ENCODE measurements at regions not wholly inside any gene's neighbourhood (a gene's known extent, or its start where the extent isn't known, plus 50 kb on each side); places are given as distances from the start of the nearest gene placed in this dataset.
"Not testable (repeated sequence)": the region's sequence is repeated elsewhere in the genome, so short reads cannot be mapped to it uniquely, and the experiment has no call there.

DNA sequence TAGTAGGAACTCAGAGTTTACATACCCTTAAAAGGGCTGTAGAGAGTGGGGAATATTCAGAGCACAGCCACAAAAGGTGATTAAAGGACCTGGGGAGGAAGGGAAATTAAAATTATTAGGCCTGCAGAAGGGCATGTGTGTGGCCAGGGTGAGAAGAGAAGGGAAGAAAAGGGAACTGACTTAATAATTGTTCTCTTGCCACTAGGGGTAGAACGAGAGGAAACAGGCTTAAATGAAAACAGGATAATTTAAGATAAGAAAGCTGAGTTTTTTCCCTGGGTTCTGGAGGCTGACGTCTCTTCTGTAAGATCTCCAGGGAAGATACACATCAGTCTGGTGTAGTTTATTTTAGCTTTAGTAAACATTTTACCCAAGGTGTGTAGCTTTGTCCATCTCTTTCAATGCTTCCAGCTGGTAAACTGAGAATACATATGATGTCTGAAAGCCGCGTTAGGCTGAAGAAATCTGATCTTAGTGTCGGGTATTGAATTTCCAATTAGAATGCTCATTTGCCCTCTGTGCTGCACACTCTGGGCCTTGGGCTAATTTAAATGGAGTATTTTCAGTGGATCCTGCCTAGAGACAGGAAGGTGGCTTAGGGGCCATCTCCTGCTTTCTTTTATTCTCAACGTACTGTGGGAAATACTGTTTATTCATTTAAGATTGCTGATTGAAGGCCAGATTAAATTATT lies 416.8 kb downstream of the TMEM38B start:
- DNase-seq: peak; percentile 96

DNA sequence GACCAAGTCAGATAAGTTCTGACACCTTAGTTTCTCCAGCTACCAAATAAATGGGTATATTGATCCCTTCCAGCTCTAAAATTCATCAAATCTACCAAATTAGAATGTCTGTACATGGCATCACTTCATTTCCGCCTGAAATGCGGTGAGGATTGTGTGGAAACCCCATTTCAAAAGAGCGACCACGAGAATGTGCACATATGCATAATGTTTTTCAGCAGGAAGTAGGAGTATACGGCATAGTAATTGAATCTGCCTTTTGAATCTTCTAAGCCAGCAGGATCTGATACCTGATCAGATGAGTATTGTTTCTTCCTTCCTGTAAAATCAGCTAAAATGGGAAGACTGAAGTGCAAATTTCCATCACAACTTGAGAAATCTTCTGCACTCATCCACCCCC lies 418.6 kb downstream of the TMEM38B start:
- DNase-seq: peak; percentile 29

DNA sequence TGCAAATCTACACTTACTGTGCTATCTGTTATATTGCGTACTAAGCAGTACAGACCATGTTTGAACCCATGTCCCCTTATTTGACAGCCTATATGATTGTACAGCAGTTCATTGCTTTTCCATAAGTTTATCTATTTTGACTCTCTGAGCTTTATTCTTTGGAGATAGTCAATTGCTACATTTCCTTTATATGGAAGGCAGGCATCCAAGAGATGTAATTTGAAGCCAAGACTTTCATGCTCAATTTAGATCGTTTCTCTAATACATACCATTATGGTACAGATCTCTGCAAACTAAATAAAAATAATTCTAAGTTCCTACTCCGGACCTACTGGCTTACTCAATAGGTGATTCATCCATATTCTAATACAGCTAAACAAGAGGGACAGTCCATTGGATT lies 424.8 kb downstream of the TMEM38B start:
- DNase-seq: peak; percentile 30

DNA sequence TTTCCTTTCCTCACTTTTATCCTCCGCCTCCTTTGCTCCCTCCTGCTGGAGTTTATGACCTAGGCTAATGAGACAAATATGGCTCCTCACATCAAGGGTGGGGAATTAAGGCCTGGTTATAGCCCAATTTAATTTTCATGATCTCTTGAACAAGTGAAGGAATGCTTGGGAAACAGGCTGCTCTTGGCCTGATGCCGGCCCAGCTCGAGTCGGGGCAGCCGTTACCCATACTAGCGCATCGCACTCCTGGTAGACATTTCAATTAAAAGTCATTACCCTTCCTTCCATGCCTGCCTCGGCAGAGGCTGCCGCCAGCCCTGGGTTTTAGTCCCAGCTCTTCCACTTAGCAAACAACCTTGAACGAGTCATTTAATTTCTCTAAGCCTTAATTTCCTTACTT lies 425.7 kb downstream of the TMEM38B start:
- no peak for DNase-seq

DNA sequence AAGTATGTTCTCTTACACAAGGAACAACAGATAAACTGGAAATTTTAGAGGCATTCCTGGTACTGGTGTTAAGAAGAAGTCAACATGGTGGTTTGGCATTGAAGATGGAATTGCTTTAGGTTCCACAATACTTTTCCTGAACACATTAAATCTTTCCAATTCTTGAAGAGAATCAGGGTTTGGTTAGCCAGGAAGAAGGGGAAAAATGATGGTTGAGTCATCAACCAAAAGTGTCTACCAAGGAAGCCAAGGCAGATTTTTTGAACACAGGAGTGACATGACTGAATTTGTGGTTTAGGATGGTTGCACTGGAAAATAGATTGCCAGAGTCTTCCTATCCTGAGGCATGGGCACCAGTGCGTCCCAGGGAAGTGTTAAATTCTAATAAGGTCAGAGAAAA lies 433.4 kb downstream of the TMEM38B start:
- DNase-seq: no peak

DNA sequence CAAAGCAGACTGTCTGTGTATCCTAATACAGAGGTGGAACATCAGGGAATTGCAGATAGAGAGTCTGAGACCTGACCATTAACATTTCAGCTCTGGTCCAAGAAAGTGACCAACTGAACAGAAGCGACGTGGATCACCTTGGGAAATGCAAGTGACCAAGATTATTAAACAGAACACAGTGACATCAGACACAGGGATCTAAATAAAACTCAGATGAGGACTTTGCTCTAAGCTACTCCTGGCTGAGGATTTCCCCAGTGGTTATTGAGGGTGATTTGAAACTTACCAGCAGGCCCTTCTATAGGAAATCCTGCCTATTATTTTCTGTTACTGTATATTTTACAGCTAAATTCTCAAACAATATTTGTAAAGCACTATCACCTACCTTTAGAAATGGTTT lies 436.0 kb downstream of the TMEM38B start:
- DNase-seq: no peak

DNA sequence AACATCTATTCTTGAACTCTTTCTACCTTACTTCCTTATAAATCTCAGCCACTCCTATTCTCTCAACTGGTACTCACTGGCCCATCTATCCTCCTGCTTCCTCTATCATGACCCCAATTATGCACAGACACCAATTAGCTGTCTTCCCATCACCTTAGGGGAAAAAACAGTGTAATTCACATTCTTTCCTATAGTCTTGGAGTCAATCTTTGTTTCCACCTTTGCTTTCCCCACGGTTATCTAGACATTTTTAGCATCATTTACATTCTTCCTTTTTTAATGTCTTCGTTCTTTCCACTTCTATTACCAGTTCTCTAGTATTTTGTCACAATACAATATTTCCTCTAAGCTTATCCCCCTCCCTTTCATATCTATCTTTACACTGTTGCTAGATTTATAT lies 449.4 kb downstream of the TMEM38B start:
- DNase-seq: no peak

DNA sequence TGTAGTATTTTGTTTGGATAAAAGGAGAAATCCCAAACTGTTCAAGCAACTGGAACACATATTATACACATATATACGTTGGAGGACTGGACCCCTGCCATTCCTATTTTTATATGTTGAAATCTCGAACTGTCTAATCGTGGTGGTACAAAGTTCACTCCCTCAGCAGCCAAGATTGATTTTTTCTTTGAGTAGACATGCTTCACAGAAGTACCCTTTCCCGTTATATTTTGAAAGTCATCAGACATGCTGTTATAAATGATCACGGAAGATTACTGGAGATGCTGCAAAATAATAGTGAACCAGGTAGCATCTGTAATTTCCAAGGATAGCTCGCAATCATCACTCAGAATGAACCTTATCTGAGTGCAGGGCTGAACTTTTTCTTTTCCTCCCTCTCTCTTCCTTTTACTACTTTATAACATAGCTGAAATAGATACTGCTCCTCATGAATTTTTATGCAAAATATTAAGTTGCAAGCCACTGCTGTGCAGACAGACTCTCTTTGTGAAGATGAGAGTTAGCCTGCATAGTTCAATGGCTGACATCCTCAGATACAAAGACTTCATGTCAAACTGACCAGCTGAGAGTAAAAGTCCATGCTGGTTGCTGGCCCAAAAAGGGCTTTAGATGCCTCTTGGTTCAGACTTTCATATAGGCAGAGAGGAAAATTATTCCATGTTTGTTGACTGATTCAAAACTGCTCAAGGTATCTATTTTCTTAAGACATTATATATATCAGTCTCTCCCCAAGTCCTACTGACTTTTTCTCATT lies 451.9 kb downstream of the TMEM38B start:
- DNase-seq: no peak

DNA sequence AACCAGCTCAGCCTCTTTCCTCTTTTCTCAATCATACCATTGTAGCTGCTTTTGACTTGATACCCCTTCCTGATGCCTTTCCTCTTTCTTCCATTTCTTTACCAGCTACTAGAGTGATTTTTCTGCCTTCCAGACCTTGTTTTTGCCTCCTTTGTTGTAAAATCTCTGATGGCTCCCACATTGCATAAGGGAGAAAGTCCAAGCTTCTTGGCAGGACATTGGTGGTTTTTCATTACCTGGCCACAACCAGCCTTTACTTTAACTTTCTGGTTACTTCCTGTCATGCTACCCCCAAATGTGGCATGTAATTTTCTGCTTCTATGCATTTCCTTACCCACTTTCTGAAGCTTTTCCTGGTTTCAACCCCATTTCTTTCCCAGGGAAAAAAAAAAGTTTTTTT lies 452.5 kb downstream of the TMEM38B start:
- no peak for DNase-seq

DNA sequence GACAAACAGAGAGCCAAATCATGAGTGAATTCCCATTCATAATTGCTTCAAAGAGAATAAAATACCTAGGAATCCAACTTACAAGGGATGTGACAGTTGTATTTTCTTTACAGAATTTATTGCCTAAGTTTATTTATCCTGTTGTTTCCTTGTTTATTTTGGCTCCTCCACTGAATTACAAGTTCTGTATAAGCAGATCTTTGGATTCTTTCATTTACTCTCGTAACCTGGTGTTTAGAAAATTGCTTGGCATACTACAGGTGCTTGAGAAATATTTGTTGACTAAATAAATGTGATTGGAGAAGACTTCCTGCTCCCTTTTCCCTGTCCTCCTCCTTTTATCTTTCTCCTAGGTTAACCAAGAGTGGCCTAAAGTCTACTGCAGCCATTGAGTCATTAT lies 455.6 kb downstream of the TMEM38B start:
- DNase-seq: no peak

DNA sequence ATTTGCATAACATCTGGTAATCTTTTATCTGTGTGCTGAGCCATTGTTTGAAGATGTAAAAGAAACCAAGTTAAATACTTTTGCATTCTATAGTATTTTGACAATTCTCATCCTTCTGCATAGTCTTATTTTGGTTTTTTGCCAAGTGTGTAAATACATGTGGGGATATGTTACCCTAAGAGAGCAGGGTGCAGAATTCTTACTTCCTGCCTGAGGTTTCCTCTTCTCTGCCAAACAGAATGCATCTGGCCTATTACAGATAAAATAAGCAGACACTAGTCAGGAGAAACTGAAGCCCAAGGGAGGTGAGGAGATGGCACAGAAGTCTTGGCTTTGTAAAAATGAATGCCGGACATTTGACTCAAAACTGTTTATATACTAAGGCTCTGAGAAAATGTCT lies 462.1 kb downstream of the TMEM38B start:
- no peak for DNase-seq

DNA sequence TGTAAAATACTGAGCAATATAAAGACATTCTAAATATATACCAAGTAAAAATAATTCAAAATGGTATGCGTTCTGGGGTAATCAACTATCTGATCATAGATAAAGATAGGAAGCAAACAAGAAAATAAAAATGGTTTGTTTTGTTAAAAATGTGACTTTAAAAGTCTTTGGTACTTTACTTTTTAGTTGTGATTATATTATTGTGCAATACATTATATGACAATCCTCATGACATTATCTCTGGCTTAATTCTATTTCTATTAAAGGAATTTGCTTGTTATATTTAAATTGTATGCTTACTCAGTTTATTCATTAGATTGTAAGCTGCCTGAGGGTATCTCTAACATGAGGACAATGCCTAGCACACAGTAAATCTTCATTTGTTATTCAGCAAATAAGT lies 477.9 kb downstream of the TMEM38B start:
- DNase-seq: no peak

DNA sequence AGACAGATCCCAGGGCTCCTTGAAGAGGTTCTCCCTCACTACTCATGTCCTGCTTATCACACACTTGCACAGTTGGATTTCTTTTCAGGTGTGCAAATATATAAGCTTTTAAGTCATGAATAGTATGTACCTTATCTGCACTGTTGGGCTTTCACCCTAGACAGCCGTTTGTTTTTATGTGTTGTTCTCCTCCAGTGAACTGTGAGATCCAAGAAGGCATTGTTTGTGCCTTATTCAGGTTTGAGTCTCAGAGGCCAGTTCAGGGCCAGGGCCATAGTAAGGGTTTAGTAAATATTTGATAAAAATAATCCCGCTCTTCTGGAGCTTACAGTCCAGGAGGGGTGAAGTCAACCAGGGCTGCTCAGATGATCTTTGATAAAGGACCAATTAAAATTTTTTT lies 480.0 kb downstream of the TMEM38B start:
- no peak for DNase-seq

DNA sequence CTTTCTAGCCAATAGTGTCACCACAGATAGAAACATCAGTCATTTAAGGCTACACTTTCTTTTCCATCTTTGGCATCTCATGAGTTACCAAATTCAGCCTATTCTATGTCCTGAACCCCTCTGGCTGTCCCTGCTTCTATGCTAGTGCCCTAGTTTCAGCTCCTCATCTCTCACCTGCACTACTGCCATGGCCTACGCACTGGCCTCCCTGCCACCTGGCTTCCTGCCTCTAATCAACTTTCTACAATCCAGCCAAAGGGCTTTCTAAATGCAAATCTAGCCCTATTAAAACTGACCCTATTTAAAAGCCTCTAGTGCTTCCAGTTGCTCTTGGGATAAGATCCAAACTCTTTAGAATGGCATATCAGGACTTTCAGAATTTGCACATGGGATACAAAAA lies 482.9 kb downstream of the TMEM38B start:
- no peak for DNase-seq

DNA sequence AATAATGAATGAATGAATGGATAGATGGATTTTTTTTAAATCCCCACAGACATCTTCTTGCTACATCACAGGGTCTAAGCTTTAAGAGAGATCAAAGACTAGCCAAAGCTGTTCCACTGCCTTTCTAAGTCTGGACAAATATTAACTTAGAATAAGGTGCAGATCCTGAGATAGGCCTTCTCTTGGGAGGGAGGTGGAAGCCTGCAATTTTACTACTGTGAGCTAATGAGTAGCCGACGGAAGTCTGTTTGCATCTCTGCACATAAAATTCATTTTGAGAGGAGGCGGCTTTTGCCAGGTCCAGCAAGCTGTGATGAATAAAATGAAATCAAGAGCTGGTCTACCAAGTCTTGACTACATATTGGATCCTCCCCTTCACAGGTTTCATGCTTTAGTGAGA lies 484.9 kb downstream of the TMEM38B start:
- no peak for DNase-seq

DNA sequence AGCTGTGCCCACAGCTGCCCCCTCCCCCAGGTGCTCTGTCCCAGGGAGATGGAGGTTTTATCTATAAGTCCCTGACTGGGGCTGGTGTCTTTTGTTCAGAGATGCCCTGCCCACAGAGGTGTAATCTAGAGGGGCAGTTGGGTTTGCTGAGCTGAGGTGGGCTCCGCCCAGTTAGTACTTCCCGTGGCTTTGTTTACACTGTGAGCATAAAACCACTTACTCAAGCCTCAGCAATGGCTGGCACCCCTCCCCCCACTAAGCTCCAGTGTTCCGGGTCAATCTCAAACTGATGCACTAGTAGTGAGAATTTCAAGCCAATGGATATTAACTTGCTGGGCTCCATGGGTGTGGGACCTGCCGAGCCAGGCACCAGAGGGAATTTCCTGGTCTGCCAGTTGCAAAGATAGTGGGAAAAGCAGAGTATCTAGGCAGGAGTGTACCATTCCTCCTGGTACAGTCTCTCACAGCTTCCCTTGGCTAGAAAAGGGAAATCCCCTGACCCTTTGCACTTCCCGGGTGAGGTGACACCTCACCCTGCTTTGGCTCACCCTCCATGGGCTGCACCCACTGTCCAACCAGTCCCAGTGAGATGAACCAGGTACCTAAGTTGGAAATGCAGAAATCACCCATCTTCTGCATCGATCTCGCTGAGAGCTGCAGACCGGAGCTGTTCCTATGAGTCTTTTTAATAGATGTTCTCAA lies 509.6 kb downstream of the TMEM38B start:
- DNase-seq: not testable (repeated sequence)

DNA sequence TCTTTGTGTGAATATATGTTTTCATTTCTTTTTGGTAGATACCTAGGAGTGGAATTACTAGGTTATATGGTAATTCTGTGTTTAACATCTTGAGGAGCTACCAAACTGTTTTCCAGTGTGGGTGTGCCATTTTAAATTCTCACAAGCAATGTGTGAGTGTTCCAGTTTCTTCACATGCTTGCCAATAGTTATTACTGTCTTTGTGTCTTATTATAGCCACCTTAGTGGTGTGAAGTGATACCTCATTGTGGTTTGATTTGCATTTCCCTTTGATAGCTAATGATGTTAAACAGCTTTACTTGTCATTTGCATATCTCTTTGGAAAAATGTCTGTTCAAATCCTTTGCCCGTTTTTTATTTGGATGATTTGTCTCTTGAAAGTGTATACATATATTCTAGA lies 513.0 kb downstream of the TMEM38B start:
- DNase-seq: no peak

DNA sequence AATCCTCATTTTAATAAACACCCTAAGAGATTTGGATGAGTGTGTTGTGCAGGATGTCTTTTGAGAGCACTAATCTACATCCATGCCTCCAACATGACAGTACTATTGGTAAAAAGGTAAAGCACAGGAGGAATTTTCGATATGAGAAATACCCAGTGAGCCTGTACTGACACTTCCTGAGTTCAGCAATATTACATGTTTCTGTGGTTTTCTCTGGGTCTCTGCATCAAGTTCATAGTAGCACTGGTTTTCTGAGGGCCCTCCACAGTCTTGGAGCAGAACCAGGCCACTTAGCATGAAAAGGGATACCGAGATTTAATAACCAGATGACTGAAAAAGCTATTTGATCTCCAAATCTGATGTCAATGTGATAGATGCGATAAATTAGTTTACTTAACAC lies 524.1 kb downstream of the TMEM38B start:
- DNase-seq: no peak

DNA sequence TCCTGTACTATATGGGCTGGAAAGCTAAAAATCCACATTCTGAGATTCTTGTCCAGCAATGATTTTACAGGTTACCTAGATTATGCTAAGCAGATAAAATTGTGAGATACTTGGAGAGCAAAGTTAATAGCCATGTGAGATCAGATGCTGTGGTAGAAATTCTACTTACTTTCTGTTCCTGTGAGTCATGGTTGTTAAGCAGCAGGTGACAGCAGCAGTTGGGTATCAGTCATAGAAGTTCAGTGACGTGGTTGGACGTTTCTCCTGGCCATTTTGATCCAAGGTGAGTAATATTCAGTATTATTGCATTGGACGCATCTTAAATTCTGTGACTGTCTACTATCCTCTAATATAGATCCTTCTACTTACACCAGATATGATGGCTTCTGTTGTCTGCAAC lies 524.5 kb downstream of the TMEM38B start:
- no peak for DNase-seq

DNA sequence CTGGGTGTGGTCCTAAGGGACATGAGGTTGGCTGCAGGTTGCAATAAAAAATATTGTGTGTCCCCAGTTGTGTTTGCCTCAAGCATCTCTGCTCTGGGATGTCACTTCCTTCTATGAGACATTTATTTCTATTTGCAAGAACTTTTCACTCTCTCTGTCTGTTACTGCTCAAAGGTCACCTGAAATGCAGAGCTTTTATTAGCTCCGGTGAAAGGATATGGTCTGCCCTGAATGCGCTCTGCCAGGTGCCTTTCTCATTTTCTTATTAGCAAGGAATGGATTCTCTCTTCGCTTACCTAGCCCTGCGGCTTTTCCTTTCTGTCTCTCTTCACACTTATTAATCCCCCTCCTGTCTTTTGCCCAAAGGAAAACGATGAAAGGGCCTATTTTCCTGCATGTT lies 526.1 kb downstream of the TMEM38B start:
- DNase-seq: no peak

DNA sequence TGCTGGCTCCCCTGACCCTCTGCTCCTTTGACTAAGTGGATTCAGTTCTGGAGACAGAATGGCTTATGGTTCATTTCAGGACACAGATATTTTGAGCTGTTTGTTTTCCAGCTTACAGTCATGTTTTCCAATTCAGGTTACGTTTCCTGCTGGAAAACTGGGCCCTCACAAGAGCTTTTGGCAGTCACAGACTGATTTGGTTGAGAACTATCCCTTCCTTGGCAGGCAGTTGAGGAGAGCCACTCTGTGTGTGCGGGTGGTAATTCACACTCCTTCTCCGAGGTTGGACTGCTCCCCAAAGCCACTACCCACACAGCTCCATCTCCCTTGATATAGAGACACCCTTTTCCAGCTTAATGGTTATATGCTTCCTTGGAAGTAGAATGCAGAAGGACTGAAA lies 534.5 kb downstream of the TMEM38B start:
- DNase-seq: no peak

DNA sequence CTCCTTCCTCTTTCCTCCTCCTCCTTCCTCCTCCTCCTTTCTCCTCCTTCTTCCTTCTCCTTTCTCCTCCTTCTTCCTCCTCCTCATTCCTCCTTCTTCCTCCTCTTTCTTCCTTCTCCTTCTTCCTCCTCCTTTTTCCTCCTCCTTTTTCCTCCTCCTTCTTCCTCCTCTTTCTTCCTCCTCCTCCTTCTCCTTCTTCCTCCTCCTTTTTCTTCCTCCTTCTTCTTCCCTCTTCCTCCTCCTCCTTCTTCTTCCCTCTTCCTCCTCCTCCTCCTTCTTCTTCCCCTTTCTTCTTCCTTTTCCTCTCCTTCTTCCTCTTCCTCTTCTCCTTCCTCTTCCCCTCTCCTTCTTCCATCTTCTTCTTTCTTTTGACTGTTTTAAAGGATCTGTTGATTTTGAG lies 538.8 kb downstream of the TMEM38B start:
- DNase-seq: no peak

DNA sequence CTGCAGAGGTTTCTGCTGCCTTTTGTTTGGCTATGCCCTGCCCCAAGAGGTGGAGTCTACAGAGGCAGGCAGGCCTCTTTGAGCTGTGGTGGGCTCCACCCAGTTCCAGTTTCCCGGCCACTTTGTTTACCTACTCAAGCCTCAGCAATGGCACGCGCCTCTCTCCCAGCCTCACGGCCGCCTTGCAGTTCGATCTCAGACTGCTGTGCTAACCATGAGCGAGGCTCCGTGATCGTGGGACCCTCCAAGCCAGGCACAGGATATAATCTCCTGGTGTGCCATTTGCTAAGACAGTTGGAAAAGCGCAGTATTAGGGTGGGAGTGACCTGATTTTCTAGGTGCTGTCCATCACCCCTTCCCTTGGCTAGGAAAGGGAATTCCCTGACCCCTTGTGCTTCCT lies 566.6 kb downstream of the TMEM38B start:
- not testable (repeated sequence) for DNase-seq

DNA sequence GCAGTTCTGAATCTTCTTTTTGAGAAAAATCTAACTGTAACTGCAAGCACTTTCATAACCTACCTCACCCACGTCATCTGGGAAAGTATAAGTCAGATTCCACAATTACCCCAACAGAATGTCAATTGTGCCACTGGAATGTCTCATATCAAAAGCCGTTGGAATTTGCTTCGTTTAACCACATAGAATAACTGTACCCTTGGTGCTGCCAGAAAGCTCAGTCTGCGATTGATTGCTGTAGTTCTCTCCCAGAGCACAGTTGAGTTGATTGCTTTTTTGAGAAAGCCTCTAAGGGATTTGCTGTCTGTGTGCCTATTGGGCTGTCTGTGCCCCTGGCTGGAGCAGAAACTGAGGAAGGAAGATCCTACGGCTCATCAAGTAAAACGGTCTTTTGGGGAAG lies 583.6 kb downstream of the TMEM38B start:
- DNase-seq: no peak
